Effector memory CD8-positive, alpha-beta T cell (primary cell): ENCODE measurements at regions not wholly inside any gene's neighbourhood (a gene's known extent, or its start where the extent isn't known, plus 50 kb on each side); places are given as distances from the start of the nearest gene placed in this dataset.

Experiments used
- ATAC-seq: fragments of 150-1000 bp; cut with Tn5 transposase; replicated peaks from 2 replicates; pipeline ENCODE4 v1.10.0; 2021; ENCODE audit warnings: mild to moderate bottlenecking, moderate library complexity
- DNase-seq, 3 experiments: peaks; one replicate each; pipeline ENCODE4 v3.0.0; 2021
- H3K27ac Mint-ChIP-seq, 2 donors: one replicate each; pipeline ENCODE4 v1.8.0; 2022; ENCODE audit warnings: mild to moderate bottlenecking in 2 of 2, mixed read lengths in 2 of 2, moderate library complexity in 2 of 2
- H3K27me3 Mint-ChIP-seq, 2 donors: one replicate each; pipeline ENCODE4 v1.8.0; 2022; ENCODE audit warnings: mixed read lengths in 2 of 2
- H3K36me3 Mint-ChIP-seq: one replicate; pipeline ENCODE4 v1.8.0; 2022; ENCODE audit warnings: mild to moderate bottlenecking, moderate library complexity, mixed read lengths; ENCODE audit not compliant: insufficient read depth
- H3K4me1 Mint-ChIP-seq, 2 donors: one replicate each; pipeline ENCODE4 v1.8.0; 2022; ENCODE audit warnings: low read depth in 2 of 2, mixed read lengths in 2 of 2
- H3K4me3 Mint-ChIP-seq, 2 donors: one replicate each; pipeline ENCODE4 v1.8.0; 2022; ENCODE audit warnings: mild to moderate bottlenecking in 2 of 2, mixed read lengths in 2 of 2, moderate library complexity in 2 of 2
- H3K9me3 Mint-ChIP-seq, 2 donors: one replicate each; pipeline ENCODE4 v1.8.0; 2022; ENCODE audit warnings: mixed read lengths in 2 of 2

GRCh38 chr2:5040571-5040970, 651.6 kb upstream of the SOX11 start:
- Mint-ChIP-seq H3K4me1 (no peaks in the 10 kb centered on the region), H3K4me3 (no peak overlapping the region), H3K27ac (no peak overlapping the region), H3K9me3 (peaks cover 11 to 27% of the 10 kb centered on the region in 2 donors), H3K36me3 (no peaks in the 10 kb centered on the region), H3K27me3 (no peaks in the 10 kb centered on the region)
- ATAC-seq: no peak
- no peak for DNase-seq

GRCh38 chr2:5041501-5041900, 650.7 kb upstream of the SOX11 start:
- DNase-seq (no peak), ATAC-seq (no peak)
- H3K36me3 Mint-ChIP-seq: no peaks in the 10 kb centered on the region
- H3K27ac Mint-ChIP-seq: no peak overlapping the region
- H3K9me3 Mint-ChIP-seq: peaks cover 11 to 27% of the 10 kb centered on the region in 2 donors
- H3K4me1 Mint-ChIP-seq: no peaks in the 10 kb centered on the region
- no peaks in the 10 kb centered on the region for H3K27me3 Mint-ChIP-seq
- no peak overlapping the region for H3K4me3 Mint-ChIP-seq

- DNase-seq: no peak
- H3K36me3 Mint-ChIP-seq: no peaks in the 10 kb centered on the region
- no peak for ATAC-seq
- H3K27me3 Mint-ChIP-seq: no peaks in the 10 kb centered on the region
- H3K9me3 Mint-ChIP-seq: peaks cover 14 to 22% of the 10 kb centered on the region in 2 donors
- H3K4me1 Mint-ChIP-seq: no peaks in the 10 kb centered on the region
- no peak overlapping the region for H3K27ac Mint-ChIP-seq
- no peak overlapping the region for H3K4me3 Mint-ChIP-seq
These were observed 649.3 kb upstream of the SOX11 start for GRCh38 chr2:5042666-5043440.

GRCh38 chr2:5051300-5051699, 640.9 kb upstream of the SOX11 start:
- no peak for DNase-seq
- Mint-ChIP-seq H3K4me1 (no peaks in the 10 kb centered on the region), H3K4me3 (no peak overlapping the region), H3K9me3 (peaks cover 8 to 12% of the 10 kb centered on the region in 2 donors), H3K36me3 (no peaks in the 10 kb centered on the region), H3K27ac (no peak overlapping the region), H3K27me3 (no peaks in the 10 kb centered on the region)
- no peak for ATAC-seq

GRCh38 chr2:5052905-5053304, 639.3 kb upstream of the SOX11 start:
- no peak for ATAC-seq
- H3K36me3 Mint-ChIP-seq: no peaks in the 10 kb centered on the region
- no peak overlapping the region for H3K27ac Mint-ChIP-seq
- no peaks in the 10 kb centered on the region for H3K27me3 Mint-ChIP-seq
- peaks cover 4 to 12% of the 10 kb centered on the region in 2 donors for H3K9me3 Mint-ChIP-seq
- no peaks in the 10 kb centered on the region for H3K4me1 Mint-ChIP-seq
- DNase-seq: no peak
- H3K4me3 Mint-ChIP-seq: no peak overlapping the region

- Mint-ChIP-seq H3K27me3 (no peaks in the 10 kb centered on the region), H3K27ac (no peak overlapping the region), H3K4me1 (no peaks in the 10 kb centered on the region), H3K36me3 (no peaks in the 10 kb centered on the region), H3K9me3 (peaks cover 5 to 18% of the 10 kb centered on the region in 2 donors), H3K4me3 (no peak overlapping the region)
- no peak for ATAC-seq
- no peak for DNase-seq
These were observed 634.3 kb upstream of the SOX11 start for GRCh38 chr2:5057891-5058351.

GRCh38 chr2:5060956-5061355, 631.2 kb upstream of the SOX11 start:
- H3K4me3 Mint-ChIP-seq: no peak overlapping the region
- H3K27ac Mint-ChIP-seq: no peak overlapping the region
- no peak for ATAC-seq
- H3K36me3 Mint-ChIP-seq: no peaks in the 10 kb centered on the region
- peaks cover 8 to 22% of the 10 kb centered on the region in 2 donors for H3K9me3 Mint-ChIP-seq
- no peak for DNase-seq
- H3K27me3 Mint-ChIP-seq: no peaks in the 10 kb centered on the region
- H3K4me1 Mint-ChIP-seq: no peaks in the 10 kb centered on the region

GRCh38 chr2:5064687-5065086, 627.5 kb upstream of the SOX11 start:
- Mint-ChIP-seq H3K9me3 (peaks cover 7 to 13% of the 10 kb centered on the region in 2 donors), H3K27me3 (no peaks in the 10 kb centered on the region), H3K27ac (no peak overlapping the region), H3K4me3 (no peak overlapping the region), H3K36me3 (peaks cover 3% of the 10 kb centered on the region), H3K4me1 (no peaks in the 10 kb centered on the region)
- no peak for DNase-seq
- no peak for ATAC-seq

- Mint-ChIP-seq H3K27ac (no peak overlapping the region), H3K27me3 (no peaks in the 10 kb centered on the region), H3K36me3 (peaks cover 3% of the 10 kb centered on the region), H3K4me3 (no peak overlapping the region), H3K4me1 (no peaks in the 10 kb centered on the region), H3K9me3 (peaks cover 5 to 20% of the 10 kb centered on the region in 2 donors)
- no peak for DNase-seq
- no peak for ATAC-seq
These were observed 624.4 kb upstream of the SOX11 start for GRCh38 chr2:5067816-5068215.

- Mint-ChIP-seq H3K4me3 (no peak overlapping the region), H3K9me3 (peaks cover 7 to 17% of the 10 kb centered on the region in 2 donors), H3K27ac (no peak overlapping the region)
These were observed 621.9 kb upstream of the SOX11 start for GRCh38 chr2:5070257-5070656.

GRCh38 chr2:5074733-5075132, 617.5 kb upstream of the SOX11 start:
- no peaks in the 10 kb centered on the region for H3K36me3 Mint-ChIP-seq
- DNase-seq (no peak), ATAC-seq (no peak)
- H3K4me1 Mint-ChIP-seq: no peaks in the 10 kb centered on the region
- H3K27me3 Mint-ChIP-seq: no peaks in the 10 kb centered on the region
- no peak overlapping the region for H3K4me3 Mint-ChIP-seq
- H3K27ac Mint-ChIP-seq: no peak overlapping the region
- H3K9me3 Mint-ChIP-seq: peaks cover 4 to 15% of the 10 kb centered on the region in 2 donors

More at GRCh38 chr2:5070257-5070656, 621.9 kb upstream of the SOX11 start:
- Mint-ChIP-seq H3K27me3 (no peaks in the 10 kb centered on the region), H3K36me3 (peaks cover 3% of the 10 kb centered on the region), H3K4me1 (no peaks in the 10 kb centered on the region)
- DNase-seq: no peak
- no peak for ATAC-seq

- Mint-ChIP-seq H3K27ac (no peak overlapping the region), H3K4me3 (no peak overlapping the region), H3K36me3 (no peaks in the 10 kb centered on the region), H3K9me3 (peaks cover 4 to 17% of the 10 kb centered on the region in 2 donors), H3K4me1 (no peaks in the 10 kb centered on the region), H3K27me3 (no peaks in the 10 kb centered on the region)
- DNase-seq: no peak
- ATAC-seq: no peak
These were observed 615.6 kb upstream of the SOX11 start for GRCh38 chr2:5076599-5076998.

GRCh38 chr2:5077479-5078089, 614.6 kb upstream of the SOX11 start:
- Mint-ChIP-seq H3K4me1 (no peaks in the 10 kb centered on the region), H3K27ac (no peak overlapping the region), H3K4me3 (no peak overlapping the region), H3K9me3 (peaks cover 4 to 9% of the 10 kb centered on the region in 2 donors), H3K36me3 (no peaks in the 10 kb centered on the region), H3K27me3 (no peaks in the 10 kb centered on the region)
- DNase-seq: no peak
- ATAC-seq: no peak

- peaks cover 9 to 23% of the 10 kb centered on the region in 2 donors for H3K9me3 Mint-ChIP-seq
- H3K4me1 Mint-ChIP-seq: no peaks in the 10 kb centered on the region
- H3K4me3 Mint-ChIP-seq: no peak overlapping the region
- H3K36me3 Mint-ChIP-seq: peaks cover 3% of the 10 kb centered on the region
- no peak for ATAC-seq
- no peak for DNase-seq
- no peak overlapping the region for H3K27ac Mint-ChIP-seq
- H3K27me3 Mint-ChIP-seq: no peaks in the 10 kb centered on the region
These were observed 608.8 kb upstream of the SOX11 start for GRCh38 chr2:5083402-5083801.
